ENCODE measurements at regions not wholly inside any gene's neighbourhood (a gene's known extent, or its start where the extent isn't known, plus 50 kb on each side); places are given as distances from the start of the nearest gene placed in this dataset.

GRCh38 chr20:48348022-48348421, 479.8 kb downstream of the PREX1 start:
- no peaks in the 10 kb centered on the region for H3K9me3 ChIP-seq
- no peak for DNase-seq
- no peaks in the 10 kb centered on the region for H3K27me3 ChIP-seq
- H3K27ac ChIP-seq: no peak overlapping the region
- TF ChIP-seq, protein P1, sequence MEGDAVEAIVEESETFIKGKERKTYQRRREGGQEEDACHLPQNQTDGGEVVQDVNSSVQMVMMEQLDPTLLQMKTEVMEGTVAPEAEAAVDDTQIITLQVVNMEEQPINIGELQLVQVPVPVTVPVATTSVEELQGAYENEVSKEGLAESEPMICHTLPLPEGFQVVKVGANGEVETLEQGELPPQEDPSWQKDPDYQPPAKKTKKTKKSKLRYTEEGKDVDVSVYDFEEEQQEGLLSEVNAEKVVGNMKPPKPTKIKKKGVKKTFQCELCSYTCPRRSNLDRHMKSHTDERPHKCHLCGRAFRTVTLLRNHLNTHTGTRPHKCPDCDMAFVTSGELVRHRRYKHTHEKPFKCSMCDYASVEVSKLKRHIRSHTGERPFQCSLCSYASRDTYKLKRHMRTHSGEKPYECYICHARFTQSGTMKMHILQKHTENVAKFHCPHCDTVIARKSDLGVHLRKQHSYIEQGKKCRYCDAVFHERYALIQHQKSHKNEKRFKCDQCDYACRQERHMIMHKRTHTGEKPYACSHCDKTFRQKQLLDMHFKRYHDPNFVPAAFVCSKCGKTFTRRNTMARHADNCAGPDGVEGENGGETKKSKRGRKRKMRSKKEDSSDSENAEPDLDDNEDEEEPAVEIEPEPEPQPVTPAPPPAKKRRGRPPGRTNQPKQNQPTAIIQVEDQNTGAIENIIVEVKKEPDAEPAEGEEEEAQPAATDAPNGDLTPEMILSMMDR (IDR thresholded peaks at IDR 0.05): no peak
- no peak for TF ChIP-seq POLR2A (IDR thresholded peaks at IDR 0.05)
- no peaks in the 10 kb centered on the region for H3K36me3 ChIP-seq
- no peaks in the 10 kb centered on the region for H3K4me1 ChIP-seq
- 44% methylated on average over 3 of the region's 3 CpGs for WGBS (ENCODE audit: insufficient coverage, low coverage, low lambda C conversion rate, missing lambda C conversion rate)
- ATAC-seq: no peak
- intact Hi-C loops (cut with DNase I): no loop called here
- no peak overlapping the region for H3K4me3 ChIP-seq

DNA sequence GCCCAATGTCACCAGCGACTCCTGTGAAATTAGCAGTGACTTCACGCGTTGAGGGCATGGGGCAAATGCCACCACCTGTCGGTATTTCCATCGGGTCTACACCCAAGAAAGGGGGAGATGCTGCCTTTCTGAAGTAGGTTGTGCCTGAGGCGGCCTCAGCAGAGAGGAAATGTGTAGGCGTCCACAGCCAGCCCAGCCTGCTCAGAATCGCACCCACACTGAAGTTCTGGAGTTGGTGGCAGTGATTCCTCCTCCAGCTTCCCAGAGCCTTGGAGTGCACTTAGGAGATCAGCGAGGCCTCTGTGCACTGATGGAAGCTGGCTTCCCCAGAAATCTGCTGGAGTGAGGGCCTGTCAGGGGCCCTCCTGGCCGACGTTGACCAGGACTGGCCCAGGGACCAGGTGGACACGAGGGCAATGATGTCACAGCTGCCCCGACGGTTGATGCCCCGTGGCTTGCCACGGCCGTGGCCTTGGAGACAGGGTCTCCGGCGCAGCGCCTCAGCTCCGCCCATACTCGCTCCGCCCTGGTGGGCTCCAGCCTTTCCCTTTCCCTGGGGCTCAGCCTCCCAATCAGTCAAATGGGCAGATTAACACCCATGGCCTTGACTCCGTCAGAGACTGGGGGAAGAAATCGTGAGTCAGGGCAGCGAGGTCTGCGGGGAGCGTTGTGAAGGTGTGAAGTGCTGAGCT, 484.8 kb downstream of the PREX1 start:
- TF ChIP-seq, protein P1 (IDR thresholded peaks at IDR 0.05): no peak
- no peak for TF ChIP-seq POLR2A (IDR thresholded peaks at IDR 0.05)
- H3K27ac ChIP-seq: no peak overlapping the region
- ATAC-seq: no peak
- no peaks in the 10 kb centered on the region for H3K27me3 ChIP-seq
- H3K9me3 ChIP-seq: no peaks in the 10 kb centered on the region
- DNase-seq: no peak
- no peaks in the 10 kb centered on the region for H3K4me1 ChIP-seq
- H3K36me3 ChIP-seq: no peaks in the 10 kb centered on the region
- no peak overlapping the region for H3K4me3 ChIP-seq
- WGBS (ENCODE audit: insufficient coverage, low coverage, low lambda C conversion rate, missing lambda C conversion rate): 77% methylated on average over 12 of the region's 28 CpGs
- intact Hi-C loops (cut with DNase I): no loop called here

GRCh38 chr20:48340883-48341281, 486.9 kb downstream of the PREX1 start:
- WGBS (ENCODE audit: insufficient coverage, low coverage, low lambda C conversion rate, missing lambda C conversion rate): 71% methylated on average over 6 of the region's 6 CpGs
- DNase-seq (no peak), ATAC-seq (no peak)
- Histone ChIP-seq H3K27ac (no peak overlapping the region), H3K4me3 (no peak overlapping the region), H3K27me3 (no peaks in the 10 kb centered on the region), H3K36me3 (no peaks in the 10 kb centered on the region), H3K4me1 (no peaks in the 10 kb centered on the region), H3K9me3 (no peaks in the 10 kb centered on the region)
- TF ChIP-seq, protein P1 (IDR thresholded peaks at IDR 0.05): no peak
- TF ChIP-seq POLR2A (IDR thresholded peaks at IDR 0.05): no peak
- intact Hi-C loops (cut with DNase I): no loop called here

DNA sequence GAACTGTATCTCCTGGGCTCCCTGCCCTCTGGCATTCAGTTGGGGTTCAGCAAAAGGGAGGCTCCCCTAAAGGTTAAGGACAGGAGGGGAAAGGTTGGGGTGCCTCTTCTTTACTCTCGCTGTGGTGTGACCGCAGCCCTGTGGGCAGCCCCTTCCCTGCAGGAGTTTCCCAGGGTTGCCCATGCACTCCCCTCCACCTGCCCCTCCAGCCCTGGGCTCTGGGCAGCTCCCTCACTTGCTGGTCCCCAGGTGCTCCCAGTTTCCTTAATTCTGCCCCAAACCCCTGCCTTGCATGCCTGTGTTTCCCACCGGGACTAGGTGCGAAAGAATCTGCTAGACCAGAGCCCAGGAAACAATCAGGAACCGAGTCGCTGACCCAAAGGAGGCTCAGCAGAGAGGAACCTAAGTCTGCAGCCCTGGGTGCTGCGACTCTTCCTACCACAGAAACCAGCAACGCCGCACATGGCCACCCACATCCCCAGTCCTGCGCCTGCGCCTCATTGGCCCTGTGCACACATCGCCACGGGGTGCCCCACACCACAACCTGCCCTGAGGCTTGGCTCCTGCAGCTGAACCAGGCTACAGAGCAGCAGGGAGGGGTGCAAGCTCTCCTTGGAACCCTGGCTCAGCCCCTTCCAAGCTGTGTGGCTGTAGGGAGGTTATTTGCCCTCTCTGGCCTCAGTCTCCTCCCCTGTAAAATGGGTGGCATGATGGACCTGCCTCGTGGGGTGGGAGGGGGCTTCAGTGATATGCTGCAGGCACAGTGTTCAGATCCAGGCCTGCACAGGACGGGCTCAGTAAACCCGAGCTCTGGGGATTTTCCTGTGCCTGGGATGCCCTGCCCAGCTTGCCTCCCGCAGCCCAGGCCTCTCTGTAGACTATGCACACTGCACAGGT, 487.6 kb downstream of the PREX1 start:
- TF ChIP-seq, protein P1 (IDR thresholded peaks at IDR 0.05): no peak
- TF ChIP-seq POLR2A (IDR thresholded peaks at IDR 0.05): no peak
- 25% methylated on average over 4 of the region's 17 CpGs for WGBS (ENCODE audit: insufficient coverage, low coverage, low lambda C conversion rate, missing lambda C conversion rate)
- H3K4me3 ChIP-seq: no peak overlapping the region
- H3K36me3 ChIP-seq: no peaks in the 10 kb centered on the region
- H3K27ac ChIP-seq: no peak overlapping the region
- H3K9me3 ChIP-seq: no peaks in the 10 kb centered on the region
- no peaks in the 10 kb centered on the region for H3K27me3 ChIP-seq
- DNase-seq (no peak), ATAC-seq (no peak)
- no peaks in the 10 kb centered on the region for H3K4me1 ChIP-seq
- intact Hi-C loops (cut with DNase I): no loop called here

All from right lobe of liver (tissue), 6 donors.